DMS 273 (cell line): ENCODE measurements at regions not wholly inside any gene's neighbourhood (a gene's known extent, or its start where the extent isn't known, plus 50 kb on each side); places are given as distances from the start of the nearest gene placed in this dataset.

Experiments used
- DNase-seq: peaks from one replicate; lab custom pipeline; 2025; ENCODE audit not compliant: unreplicated experiment; lab: John Stamatoyannopoulos, UW

GRCh38 chr11:92524542-92524941 is 299.9 kb downstream of the FAT3 start:
- DNase-seq, result no peak

DNA sequence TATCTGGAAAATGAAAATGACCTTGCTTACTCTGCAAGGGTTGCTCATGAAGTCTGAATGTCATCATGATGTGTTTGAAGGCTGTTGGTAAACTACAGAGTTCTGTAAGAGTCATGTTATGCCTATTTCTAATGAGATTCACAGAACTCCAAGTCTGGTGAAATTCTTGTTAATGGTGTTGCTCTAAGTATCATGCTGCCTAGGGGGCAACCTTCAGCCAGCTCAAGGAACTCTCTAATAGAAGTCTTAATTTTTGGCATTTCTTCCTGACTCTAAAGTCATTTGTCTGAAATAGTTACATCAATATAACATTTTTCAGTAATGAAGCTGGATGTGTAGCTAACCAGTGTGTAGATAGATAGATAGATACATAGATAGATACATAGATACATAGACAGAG is 302.8 kb downstream of the FAT3 start:
- DNase-seq, result peak; percentile 11

DNA sequence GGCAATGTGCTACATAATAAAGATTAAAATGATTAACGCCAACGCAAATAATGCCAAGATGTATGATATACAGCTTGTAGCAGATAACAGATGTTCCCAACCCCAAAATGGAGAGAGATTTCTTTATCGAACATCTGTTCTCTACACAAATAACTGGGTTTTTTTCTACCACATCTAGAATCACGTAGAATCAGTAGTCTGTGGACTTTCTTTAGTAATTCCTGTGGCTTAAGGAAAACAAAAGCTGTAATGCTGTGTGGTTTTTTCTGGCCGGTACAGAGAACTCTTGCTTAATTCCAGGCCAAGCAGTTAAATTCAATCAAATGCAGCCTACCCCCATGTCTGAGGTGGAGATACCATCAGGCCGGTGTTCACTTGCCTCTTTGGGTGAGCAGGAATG is 303.4 kb downstream of the FAT3 start:
- DNase-seq, result peak; percentile 32

DNA sequence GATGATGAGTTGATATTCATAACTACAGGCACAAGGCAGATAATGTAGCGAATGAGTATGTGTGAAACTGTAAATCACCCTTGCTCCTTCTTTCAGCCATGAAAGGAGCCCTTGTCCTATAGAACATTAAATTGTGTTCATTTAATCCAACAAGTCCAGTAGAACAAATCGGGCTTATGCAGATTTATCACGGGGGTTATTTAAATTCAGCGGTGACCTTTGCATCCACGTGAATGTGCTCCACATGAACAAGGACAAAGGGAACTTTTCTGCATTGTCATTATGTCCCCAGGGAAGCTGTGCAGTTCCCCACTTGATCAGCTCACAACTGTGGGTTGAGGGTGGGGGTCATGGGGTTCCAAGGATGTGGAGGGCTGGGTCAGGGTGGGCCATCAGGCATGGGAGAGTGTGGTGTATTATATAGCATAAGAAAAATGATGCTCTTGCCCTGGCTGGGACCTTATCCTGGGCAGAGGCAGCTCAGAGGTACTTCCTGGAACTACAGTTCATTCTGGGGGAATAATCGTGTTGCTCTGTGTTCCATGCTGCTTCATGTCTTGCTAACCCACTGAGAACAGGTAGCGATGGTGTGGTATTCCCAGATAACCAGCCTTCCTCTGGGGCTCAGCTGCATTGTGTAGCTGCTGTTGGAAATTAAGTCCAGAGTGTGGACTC is 306.6 kb downstream of the FAT3 start:
- DNase-seq, result no peak

DNA sequence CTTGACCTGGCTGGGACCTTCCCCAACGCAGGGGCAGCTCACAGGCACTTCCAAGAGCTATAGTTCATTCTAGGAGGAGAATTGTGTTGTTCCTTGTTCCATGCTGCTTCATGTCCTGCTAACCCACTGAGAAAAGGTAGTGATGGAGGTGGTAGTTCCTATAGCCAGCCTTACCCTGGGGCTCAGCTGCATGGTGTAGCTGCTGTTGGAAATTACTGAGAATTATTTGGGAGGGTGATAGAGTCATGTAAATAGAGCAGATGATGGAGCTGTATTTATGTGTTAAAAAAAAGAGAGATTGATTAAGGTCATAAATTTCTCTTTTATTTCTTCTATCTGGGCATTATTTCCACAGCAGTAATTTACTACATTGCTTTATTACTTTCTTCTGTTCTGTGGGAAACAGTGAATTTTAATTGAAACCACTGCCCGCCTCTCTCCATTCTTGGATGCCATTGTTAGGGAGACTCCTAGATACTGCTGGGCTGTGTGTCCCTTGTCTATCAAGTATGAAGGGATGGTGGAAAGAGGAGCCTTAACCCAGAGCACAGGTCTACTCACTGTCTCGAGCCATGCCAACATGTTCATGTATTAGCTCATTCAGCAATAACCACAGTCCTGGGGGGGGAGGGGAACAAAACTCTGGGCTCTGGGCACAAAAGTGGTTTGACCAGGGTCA is 309.2 kb downstream of the FAT3 start:
- no peak for DNase-seq

DNA sequence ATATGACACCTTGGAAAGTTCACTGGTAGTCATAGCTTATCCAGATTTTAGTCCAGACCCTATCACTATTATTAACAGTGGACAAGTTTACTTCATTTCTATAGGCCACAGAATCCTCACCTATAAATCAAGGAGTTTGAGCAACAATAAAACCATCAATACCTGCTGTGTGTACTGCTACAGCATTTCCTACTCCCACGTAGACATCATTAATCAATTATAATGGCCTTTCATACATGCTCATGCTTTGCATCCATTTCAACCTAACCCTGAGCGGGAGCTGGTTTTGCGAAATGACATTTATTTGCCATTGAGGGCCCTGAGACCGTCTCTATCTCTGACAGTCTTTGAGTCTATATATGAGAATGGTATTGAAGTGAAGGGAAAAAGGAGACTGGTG is 312.3 kb downstream of the FAT3 start:
- DNase-seq, result no peak

GRCh38 chr11:92540096-92540495 is 315.5 kb downstream of the FAT3 start:
- no peak for DNase-seq

GRCh38 chr11:92545906-92546471 is 321.4 kb downstream of the FAT3 start:
- DNase-seq, result no peak

- DNase-seq, result no peak
Observed at GRCh38 chr11:92546603-92547002, 322.0 kb downstream of the FAT3 start.

GRCh38 chr11:92550411-92550810 is 325.8 kb downstream of the FAT3 start:
- no peak for DNase-seq

DNA sequence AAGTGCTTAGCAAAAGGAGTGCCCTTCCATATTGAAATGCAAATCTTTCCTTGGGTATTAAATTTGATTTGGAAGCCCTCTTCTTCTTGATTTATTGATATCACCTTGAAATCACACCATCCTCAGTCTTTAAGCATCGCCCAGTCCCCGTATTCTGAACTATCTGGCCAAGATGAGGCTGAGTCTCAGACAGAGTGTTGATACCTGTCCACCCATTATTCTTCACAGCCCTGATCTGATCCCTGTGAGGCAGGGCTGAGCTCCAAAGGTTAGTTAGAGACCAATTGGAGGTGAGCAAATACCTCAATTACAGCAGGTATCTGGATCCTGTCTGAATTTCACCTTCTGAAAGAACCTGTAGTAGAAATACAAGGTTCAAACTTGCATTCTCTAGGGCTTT is 326.3 kb downstream of the FAT3 start:
- DNase-seq, result no peak

DNA sequence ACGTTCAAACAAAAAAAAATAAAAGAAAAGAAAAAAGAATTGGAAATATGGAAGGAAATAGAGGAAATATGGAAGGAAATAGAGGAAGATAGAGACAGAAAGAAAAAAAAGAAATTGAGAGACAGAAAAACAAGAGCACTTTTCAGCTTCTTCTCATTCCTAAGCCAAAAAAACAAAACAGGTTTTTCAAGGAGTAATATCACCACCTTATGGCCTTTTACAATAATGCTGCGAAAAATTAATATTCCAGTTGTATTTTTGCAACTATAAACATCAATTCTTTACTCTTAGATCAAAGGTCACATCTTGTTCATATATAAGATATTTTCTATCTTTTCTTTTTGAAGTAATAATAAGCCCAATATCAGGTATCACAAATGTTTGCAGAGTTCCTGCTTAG is 328.3 kb downstream of the FAT3 start:
- DNase-seq, result peak; percentile 5

DNA sequence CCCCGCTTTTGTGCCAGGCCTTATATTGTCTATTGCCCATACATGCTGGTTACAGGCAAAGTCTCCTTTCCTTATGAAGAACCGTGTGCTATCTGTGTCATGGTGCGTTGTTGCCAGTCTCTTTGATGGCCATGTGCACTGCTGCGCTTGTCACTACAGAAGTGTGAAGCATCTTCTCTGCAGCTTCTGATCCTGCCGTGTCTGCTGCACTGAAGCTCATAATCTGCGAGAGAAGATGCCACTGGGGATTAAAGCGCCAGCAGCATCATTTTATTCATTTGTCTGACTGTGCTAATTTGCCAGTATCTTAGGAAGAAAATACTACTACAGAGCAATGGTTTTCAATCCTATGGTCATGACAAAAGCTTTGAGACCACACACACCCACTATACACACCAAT is 330.1 kb downstream of the FAT3 start:
- no peak for DNase-seq

DNA sequence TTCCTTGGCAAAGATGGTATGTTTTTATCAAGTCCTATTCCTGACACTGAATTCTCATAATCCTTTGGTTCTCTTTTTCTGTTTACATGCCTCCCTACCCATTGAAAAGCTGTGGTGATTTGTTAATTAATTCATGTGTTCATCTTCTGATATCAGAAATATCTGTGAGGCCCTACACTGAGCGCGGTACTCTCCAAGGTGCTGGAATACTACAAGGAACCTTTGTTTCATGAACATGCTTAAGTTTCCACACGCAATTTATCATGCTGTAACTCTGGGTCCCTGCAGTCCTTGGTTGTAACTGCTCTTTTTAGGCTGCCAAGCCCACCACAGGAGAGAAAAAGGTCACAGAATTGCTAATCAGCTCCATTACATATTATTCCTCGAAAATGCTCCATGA is 331.8 kb downstream of the FAT3 start:
- no peak for DNase-seq

DNA sequence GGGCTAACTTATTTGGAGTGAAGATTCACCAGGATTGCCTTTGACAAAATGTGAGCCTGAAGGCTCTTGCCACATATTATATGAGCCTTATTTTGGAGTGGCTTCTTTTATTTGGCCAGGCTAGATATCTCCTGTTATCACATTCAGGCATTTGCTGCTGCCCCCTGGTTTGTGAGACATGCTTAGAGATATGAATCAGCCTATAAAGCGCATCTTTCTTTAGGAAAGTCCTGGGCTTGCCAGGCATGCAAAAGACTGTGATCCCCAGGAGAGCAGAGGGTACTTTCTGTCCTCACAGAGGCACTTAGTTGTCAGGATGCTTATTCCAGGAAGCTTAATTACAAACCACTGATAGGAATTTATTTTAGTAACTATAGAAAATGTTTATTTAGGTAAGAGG is 333.3 kb downstream of the FAT3 start:
- no peak for DNase-seq

DNA sequence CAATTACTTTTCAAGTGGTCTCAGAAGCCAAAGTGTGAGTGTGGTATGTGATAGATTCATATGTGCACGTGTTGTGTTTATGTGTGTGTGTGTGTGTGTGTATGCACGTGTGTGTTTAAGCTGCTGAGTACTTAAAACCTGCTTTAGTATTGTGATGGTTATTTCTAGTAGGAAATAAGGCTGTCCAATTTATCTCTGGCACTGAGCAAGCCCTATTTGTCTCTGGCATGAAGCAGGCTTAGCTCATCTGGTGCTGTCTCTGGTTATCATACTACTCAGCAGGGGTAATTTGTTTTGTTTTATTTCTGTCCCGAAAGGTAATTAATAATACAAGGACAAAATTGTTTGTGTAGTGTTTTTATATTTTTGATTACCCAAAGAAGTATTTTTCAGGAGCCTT is 333.7 kb downstream of the FAT3 start:
- DNase-seq, result no peak

DNA sequence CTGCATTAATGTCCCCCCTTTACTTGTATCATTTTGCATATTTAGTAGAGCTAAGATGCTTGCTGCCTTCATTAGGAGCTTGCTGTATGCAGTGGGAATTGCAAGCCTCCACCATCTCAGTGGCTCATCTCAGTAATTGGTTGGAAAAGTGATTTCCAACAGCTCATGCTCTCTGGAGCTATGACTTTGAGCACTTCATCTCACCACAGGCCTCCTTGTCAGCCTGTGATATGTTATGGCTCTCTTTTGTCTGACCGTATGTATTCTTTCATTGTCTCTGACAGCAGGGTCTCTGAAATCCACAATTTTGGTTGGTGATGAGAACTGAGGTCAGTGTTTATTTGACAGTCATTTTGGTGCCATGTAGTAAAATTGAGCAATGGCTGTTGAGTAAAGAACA is 345.1 kb downstream of the FAT3 start:
- no peak for DNase-seq

DNA sequence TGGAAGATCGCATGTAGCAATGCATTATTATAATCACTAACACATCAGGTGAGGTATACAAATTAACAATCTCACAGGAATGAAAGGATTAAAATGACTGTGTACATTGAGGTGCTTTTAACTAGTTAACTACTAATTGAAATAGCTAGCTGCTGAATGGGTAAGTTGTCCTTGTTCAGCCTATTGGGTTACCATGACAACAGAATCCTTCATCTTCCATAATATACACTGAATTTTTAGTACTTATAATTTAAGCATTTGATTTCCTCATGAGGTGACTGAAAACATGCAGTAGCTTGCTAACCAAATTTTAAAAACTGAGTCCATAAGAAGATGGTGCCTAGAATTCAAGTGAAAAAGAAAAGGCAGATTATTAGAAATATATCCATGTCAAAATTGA is 347.9 kb downstream of the FAT3 start:
- no peak for DNase-seq

DNA sequence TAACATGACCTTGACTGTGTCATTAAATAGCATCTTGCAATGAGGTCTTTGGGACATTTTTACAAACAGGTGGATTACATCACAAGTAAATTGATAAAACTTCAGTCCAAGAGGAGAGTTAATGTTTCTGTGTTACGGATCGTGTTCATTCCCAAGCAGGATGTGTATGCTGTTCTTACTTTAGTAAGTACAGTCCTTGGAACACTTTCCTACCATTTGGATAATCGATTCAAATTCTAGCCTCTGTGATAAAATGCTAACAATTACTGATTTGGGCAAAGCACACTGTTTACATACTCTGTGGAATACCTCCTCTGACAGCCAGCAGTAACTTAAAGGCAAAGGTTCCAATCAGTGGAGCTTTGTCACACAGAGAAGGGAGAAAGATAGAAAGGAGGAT is 351.7 kb downstream of the FAT3 start:
- no peak for DNase-seq

DNA sequence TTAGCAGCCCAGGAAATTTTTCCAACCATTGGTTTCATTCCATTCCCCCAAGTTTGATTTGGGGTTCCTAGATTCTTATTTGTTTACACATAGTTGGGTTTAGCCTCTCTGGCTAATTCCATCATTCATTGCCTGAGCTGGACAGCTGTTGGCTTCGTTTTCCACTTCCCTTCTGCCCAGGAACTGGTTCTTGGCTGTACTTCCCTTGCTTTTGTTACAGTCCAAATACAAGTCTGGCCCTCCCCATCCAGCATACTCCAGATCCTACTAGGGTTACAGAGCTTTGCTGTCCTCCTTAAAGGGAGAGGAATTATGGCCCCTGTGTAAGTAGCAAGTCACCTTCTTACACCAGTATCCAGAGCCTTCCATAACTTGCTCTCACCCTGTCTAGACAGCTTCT is 356.3 kb downstream of the FAT3 start:
- no peak for DNase-seq

DNA sequence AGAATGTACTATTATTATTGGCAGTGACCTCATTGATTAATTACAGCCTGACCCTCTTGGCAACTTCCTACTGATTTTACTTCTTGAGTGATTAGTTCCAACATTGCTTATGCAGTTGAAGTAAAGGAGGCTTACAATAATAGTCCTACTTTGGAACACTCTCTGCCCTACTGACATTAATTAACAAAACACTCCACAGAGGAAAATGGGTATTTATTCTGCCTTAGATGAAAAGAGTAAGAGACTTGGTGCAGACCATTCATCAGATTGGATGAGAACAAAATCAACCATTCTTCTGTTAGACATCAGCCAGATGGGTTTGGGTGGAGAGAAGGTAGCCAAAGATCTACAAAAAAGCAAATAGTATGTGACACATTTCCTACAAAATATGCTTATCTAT is 363.8 kb downstream of the FAT3 start:
- no peak for DNase-seq

DNA sequence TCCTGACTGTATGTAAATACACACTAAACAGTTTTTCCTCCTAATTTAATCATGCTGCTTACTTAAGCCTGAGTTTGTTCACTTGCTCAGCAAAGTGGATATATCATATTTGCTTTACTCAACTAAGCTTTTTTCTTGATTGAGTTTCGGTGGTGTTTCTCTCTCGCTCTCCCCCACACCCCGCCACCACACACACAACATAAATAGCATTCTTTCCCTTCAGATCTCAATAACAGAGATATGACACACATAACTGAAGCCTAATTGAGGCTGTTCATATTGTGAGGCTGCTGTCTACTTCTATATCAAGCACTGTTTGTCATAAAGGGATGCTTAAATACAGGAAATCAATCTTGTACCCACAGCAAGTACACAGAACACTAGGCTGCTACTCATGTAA is 364.9 kb downstream of the FAT3 start:
- no peak for DNase-seq

DNA sequence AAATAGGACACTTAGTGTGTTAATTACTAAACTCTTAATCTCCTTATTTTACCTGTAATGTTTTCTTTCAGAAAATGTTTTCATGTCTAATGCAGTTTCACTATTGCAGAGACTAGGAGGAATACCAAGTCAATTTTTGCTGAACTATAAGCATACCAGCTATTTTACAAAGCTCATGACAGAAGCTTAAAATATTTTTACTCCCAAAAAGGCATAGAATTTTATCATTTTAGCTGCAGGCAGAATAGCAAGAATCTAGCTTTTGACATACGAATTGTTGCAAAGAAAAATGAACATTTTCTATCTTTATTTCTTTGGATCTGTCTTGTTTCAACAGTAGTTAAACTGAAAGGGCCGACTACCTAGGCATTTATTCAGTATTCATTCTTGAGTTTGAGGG is 366.9 kb downstream of the FAT3 start:
- no peak for DNase-seq
